ENCODE measurements at regions not wholly inside any gene's neighbourhood (a gene's known extent, or its start where the extent isn't known, plus 50 kb on each side); places are given as distances from the start of the nearest gene placed in this dataset.

GRCh38 chr4:124396333-124396732, 316.2 kb downstream of the ANKRD50 start:
- TF ChIP-seq POLR2A (IDR thresholded peaks at IDR 0.05) (no peak), CTCF (IDR thresholded peaks at IDR 0.05) (no peak)

All from esophagus squamous epithelium (tissue), 4 donors.